Chondrocyte (in vitro differentiated cells): ENCODE measurements at regions not wholly inside any gene's neighbourhood (a gene's known extent, or its start where the extent isn't known, plus 50 kb on each side); places are given as distances from the start of the nearest gene placed in this dataset.

Experiments used
- DNase-seq: peaks from one replicate; pipeline ENCODE4 v3.0.0; 2021; ENCODE audit warnings: mixed read lengths, low spot score
- H3K27ac Mint-ChIP-seq: one replicate; pipeline ENCODE4 v1.8.0; 2021; ENCODE audit warnings: mild to moderate bottlenecking, moderate library complexity, mixed read lengths; ENCODE audit not compliant: unreplicated experiment
- H3K27me3 Mint-ChIP-seq: 2 replicates; pipeline ENCODE4 v1.8.0; 2021; ENCODE audit warnings: low read depth, mixed read lengths
- H3K36me3 Mint-ChIP-seq: 2 replicates; pipeline ENCODE4 v1.8.0; 2021; ENCODE audit warnings: low read depth, mixed read lengths
- H3K4me1 Mint-ChIP-seq: 2 replicates; pipeline ENCODE4 v1.8.0; 2021; ENCODE audit warnings: low read depth, mild to moderate bottlenecking, mixed read lengths
- H3K4me3 Mint-ChIP-seq: one replicate; pipeline ENCODE4 v1.8.0; 2021; ENCODE audit warnings: mild to moderate bottlenecking, moderate library complexity, mixed read lengths; ENCODE audit not compliant: unreplicated experiment
- H3K9me3 Mint-ChIP-seq: 2 replicates; pipeline ENCODE4 v1.8.0; 2021; ENCODE audit warnings: low read depth, mixed read lengths
- TF ChIP-seq, protein P1 (sequence below): fragments of 200-600 bp; sonication (generic); IDR thresholded peaks from 2 replicates; pipeline ENCODE4 v1.5.0; 2021; ENCODE audit warnings: antibody characterized with exemption, mild to moderate bottlenecking, moderate library complexity

DNA sequence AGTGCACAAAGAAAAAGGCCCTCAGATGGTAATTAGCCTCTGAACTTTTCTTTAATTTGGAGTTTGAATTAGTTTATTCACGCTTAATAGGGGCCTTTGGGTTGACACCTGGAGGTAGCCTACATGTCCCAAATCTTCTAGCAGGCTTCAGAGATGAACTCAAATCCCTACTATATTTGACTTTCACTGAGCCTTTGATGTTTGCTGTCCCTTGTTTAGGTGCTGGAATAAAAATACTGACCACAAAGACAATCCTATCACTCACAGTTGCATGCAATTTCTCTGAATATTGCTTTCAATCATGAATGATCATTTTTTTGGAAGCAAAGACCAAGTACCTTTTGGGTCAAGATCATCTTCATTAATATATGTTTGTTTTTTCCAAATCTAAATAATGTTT is 564.0 kb upstream of the FANCL start:
- peaks cover 5% of the 10 kb centered on the region for H3K27me3 Mint-ChIP-seq
- no peaks in the 10 kb centered on the region for H3K9me3 Mint-ChIP-seq
- no peak for DNase-seq
- TF ChIP-seq, protein P1, sequence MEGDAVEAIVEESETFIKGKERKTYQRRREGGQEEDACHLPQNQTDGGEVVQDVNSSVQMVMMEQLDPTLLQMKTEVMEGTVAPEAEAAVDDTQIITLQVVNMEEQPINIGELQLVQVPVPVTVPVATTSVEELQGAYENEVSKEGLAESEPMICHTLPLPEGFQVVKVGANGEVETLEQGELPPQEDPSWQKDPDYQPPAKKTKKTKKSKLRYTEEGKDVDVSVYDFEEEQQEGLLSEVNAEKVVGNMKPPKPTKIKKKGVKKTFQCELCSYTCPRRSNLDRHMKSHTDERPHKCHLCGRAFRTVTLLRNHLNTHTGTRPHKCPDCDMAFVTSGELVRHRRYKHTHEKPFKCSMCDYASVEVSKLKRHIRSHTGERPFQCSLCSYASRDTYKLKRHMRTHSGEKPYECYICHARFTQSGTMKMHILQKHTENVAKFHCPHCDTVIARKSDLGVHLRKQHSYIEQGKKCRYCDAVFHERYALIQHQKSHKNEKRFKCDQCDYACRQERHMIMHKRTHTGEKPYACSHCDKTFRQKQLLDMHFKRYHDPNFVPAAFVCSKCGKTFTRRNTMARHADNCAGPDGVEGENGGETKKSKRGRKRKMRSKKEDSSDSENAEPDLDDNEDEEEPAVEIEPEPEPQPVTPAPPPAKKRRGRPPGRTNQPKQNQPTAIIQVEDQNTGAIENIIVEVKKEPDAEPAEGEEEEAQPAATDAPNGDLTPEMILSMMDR: no peak
- H3K4me1 Mint-ChIP-seq: no peaks in the 10 kb centered on the region
- no peaks in the 10 kb centered on the region for H3K36me3 Mint-ChIP-seq
- no peak overlapping the region for H3K27ac Mint-ChIP-seq
- H3K4me3 Mint-ChIP-seq: no peak overlapping the region

DNA sequence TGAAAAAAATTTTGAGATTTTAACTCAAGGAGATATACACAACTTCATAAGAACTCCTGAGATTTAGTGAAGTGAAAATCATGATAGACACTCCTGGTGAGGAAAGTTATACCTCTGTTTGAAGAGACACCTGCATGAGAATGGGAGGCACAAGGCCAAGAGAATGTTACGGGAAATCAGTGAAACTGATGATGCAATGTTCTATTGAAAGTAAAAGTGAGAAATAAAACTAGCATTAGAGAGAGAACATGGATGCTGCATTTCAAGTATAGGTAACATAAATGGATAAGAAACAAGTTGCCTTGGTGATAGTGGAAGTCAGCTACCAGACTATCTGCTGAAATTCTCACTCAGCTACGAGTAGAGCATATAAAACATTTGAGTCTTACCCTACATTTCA is 562.1 kb upstream of the FANCL start:
- H3K4me3 Mint-ChIP-seq: no peak overlapping the region

DNA sequence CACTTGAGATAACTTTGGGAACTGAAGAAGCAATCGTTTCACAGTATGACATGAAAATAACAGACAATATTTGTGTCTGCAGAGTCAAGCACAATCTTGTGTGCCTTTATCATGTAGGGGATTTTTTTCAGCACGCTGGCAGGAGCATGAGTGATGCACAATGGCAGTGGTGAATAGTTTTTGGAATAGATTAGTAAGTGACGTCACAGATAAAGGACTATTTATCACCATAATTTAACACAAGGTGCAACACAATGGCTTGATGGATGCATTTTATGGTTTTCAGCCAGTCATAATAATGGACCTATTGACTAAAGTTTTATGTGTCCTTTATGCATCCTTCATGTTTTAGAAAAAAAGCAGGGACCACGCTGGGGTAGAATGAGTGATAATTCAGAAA is 559.8 kb upstream of the FANCL start:
- Mint-ChIP-seq H3K36me3 (no peaks in the 10 kb centered on the region), H3K4me3 (no peak overlapping the region), H3K27ac (no peak overlapping the region), H3K9me3 (no peaks in the 10 kb centered on the region), H3K27me3 (peaks cover 4% of the 10 kb centered on the region), H3K4me1 (no peaks in the 10 kb centered on the region)
- no peak for DNase-seq
- TF ChIP-seq, protein P1: no peak

More for the DNA sequence above, 562.1 kb upstream of the FANCL start:
- no peaks in the 10 kb centered on the region for H3K4me1 Mint-ChIP-seq
- no peak for DNase-seq
- H3K27ac Mint-ChIP-seq: no peak overlapping the region
- no peaks in the 10 kb centered on the region for H3K36me3 Mint-ChIP-seq
- TF ChIP-seq, protein P1: no peak
- peaks cover 9% of the 10 kb centered on the region for H3K27me3 Mint-ChIP-seq
- no peaks in the 10 kb centered on the region for H3K9me3 Mint-ChIP-seq

DNA sequence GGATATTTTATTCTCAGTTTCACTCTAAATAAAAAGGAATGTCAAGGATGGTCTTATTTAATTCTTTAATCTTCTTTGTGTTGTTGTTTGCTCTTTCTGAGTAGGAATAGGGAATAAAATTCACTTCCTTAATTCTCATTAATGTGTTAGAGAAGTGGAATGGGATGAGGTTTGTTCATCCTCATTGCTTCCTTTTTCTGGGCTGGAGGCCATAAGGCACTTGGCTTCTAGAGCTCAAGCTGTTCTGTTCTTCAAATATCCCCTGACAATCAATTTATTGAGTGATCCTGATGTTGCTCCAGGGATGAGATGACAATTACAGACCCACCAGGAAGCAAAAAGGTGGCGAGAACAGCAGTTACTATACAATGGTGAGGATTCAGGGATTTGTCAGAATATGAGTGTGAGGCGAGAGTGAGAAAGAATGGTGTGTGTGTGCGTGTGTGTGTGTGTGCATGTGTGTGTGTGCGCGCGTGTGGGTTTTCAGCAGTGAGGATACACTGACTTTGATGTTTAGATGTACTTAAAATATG is 557.6 kb upstream of the FANCL start:
- H3K4me1 Mint-ChIP-seq: no peaks in the 10 kb centered on the region
- H3K27ac Mint-ChIP-seq: no peak overlapping the region
- no peaks in the 10 kb centered on the region for H3K9me3 Mint-ChIP-seq

DNA sequence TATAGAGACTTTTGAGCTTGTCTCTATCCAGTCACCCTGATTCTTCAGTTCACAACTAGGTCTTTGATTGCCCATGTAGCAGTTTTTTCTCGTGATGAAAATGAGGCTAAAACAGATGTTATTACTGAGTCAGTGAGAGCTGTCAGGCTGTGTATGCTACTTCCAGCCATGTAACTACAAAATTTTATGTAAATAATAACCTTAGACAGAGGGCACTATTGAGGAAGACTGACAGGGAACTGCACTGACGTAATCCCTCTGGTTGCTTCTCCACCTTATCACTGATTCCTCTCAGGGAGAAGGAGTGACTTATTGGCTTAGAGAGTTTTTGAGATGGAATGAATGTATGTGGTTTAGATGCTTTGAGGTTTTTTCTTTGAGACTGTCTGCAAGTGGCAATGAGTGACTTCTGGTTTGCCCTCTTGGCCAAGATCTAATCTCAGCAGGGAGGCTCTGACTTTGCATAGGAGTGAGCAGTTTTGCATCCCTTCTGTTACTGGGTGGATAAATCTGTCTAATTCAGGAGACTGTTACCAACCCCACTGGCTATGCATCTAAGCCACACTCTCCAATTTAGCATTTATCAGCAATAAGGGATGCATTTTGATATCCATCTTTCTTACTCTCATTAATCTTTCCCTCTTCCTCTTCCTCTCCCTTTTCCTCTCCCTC is 555.2 kb upstream of the FANCL start:
- H3K27ac Mint-ChIP-seq: no peak overlapping the region
- no peak for DNase-seq
- H3K36me3 Mint-ChIP-seq: no peaks in the 10 kb centered on the region
- H3K4me3 Mint-ChIP-seq: no peak overlapping the region
- H3K9me3 Mint-ChIP-seq: no peaks in the 10 kb centered on the region
- no peaks in the 10 kb centered on the region for H3K4me1 Mint-ChIP-seq
- TF ChIP-seq, protein P1: no peak
- H3K27me3 Mint-ChIP-seq: peaks cover 6% of the 10 kb centered on the region

More for the DNA sequence above, 557.6 kb upstream of the FANCL start:
- no peaks in the 10 kb centered on the region for H3K36me3 Mint-ChIP-seq
- peaks cover 6% of the 10 kb centered on the region for H3K27me3 Mint-ChIP-seq
- TF ChIP-seq, protein P1: no peak
- no peak for DNase-seq
- no peak overlapping the region for H3K4me3 Mint-ChIP-seq
